ENCODE measurements at regions not wholly inside any gene's neighbourhood (a gene's known extent, or its start where the extent isn't known, plus 50 kb on each side); places are given as distances from the start of the nearest gene placed in this dataset.

DNA sequence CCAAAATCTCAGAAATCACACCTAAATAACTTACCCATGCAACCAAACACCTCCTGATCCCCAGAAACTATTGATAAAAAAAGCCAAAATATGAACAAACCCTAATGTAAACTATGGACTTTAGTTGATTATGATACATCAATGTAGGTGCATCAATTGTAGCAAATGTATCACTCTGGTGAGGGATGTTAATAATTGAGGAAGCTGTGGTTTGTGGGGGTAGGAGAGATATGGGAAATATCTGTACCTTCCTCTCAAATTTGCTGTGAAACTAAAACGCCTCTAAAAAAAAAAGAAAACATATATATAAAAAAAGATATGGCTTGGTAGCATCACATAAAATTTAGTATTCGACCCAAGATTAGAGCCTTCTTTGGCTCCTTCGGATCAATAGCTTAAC is 144.3 kb upstream of the CPEB2 start:
- Histone ChIP-seq H3K4me1 (ENCODE audit: control insufficient read depth in 2 of 3, insufficient read depth in 2 of 3, low read depth in 1 of 3, low read length in 3 of 3) (no peaks in the 10 kb centered on the region), H3K36me3 (ENCODE audit: control insufficient read depth in 2 of 3, insufficient read depth in 3 of 3, low read length in 3 of 3) (no peaks in the 10 kb centered on the region), H3K27ac (ENCODE audit: low read depth in 2 of 2, low read length in 2 of 2) (no peak overlapping the region), H3K9ac (ENCODE audit: low read length in 3 of 3) (no peak overlapping the region), H3K9me3 (ENCODE audit: control insufficient read depth in 2 of 3, insufficient read depth in 1 of 3, low read length in 3 of 3) (no peaks in the 10 kb centered on the region), H3K4me3 (ENCODE audit: low read length in 3 of 3) (no peak overlapping the region), H3K27me3 (ENCODE audit: control insufficient read depth, insufficient read depth, low read length) (no peaks in the 10 kb centered on the region)
- no peak for TF ChIP-seq CTCF (IDR thresholded peaks at IDR 0.05; ENCODE audit: borderline replicate concordance, extremely low read depth, insufficient read depth)
- FAIRE-seq: no peak
- no peak for DNase-seq
- intact Hi-C loops (cut with DNase I): no loop called here

GRCh38 chr4:14862891-14863290 is 139.4 kb upstream of the CPEB2 start:
- peak; percentile 26 to 74 (median 36) for DNase-seq
- no peaks in the 10 kb centered on the region for H3K36me3 ChIP-seq (ENCODE audit: control insufficient read depth in 2 of 3, insufficient read depth in 3 of 3, low read length in 3 of 3)
- H3K4me3 ChIP-seq (ENCODE audit: low read length in 3 of 3): no peak overlapping the region
- no peak overlapping the region for H3K27ac ChIP-seq (ENCODE audit: low read depth in 2 of 2, low read length in 2 of 2)
- no peak overlapping the region for H3K9ac ChIP-seq (ENCODE audit: low read length in 3 of 3)
- no peaks in the 10 kb centered on the region for H3K27me3 ChIP-seq (ENCODE audit: control insufficient read depth, insufficient read depth, low read length)
- no peaks in the 10 kb centered on the region for H3K9me3 ChIP-seq (ENCODE audit: control insufficient read depth in 2 of 3, insufficient read depth in 1 of 3, low read length in 3 of 3)
- no peak for FAIRE-seq
- intact Hi-C loops (cut with DNase I): no loop called here
- TF ChIP-seq CTCF (IDR thresholded peaks at IDR 0.05; ENCODE audit: borderline replicate concordance, extremely low read depth, insufficient read depth): no peak
- H3K4me1 ChIP-seq (ENCODE audit: control insufficient read depth in 2 of 3, insufficient read depth in 2 of 3, low read depth in 1 of 3, low read length in 3 of 3): no peaks in the 10 kb centered on the region

- Histone ChIP-seq H3K4me3 (ENCODE audit: low read length in 3 of 3) (no peak overlapping the region), H3K9ac (ENCODE audit: low read length in 3 of 3) (no peak overlapping the region), H3K4me1 (ENCODE audit: control insufficient read depth in 2 of 3, insufficient read depth in 2 of 3, low read depth in 1 of 3, low read length in 3 of 3) (no peaks in the 10 kb centered on the region), H3K36me3 (ENCODE audit: control insufficient read depth in 2 of 3, insufficient read depth in 3 of 3, low read length in 3 of 3) (no peaks in the 10 kb centered on the region), H3K9me3 (ENCODE audit: control insufficient read depth in 2 of 3, insufficient read depth in 1 of 3, low read length in 3 of 3) (no peaks in the 10 kb centered on the region), H3K27me3 (ENCODE audit: control insufficient read depth, insufficient read depth, low read length) (no peaks in the 10 kb centered on the region), H3K27ac (ENCODE audit: low read depth in 2 of 2, low read length in 2 of 2) (no peak overlapping the region)
- TF ChIP-seq CTCF (IDR thresholded peaks at IDR 0.05; ENCODE audit: borderline replicate concordance, extremely low read depth, insufficient read depth): no peak
- DNase-seq (no peak), FAIRE-seq (no peak)
- intact Hi-C loops (cut with DNase I): no loop called here
Measured at GRCh38 chr4:14863418-14864364, 138.6 kb upstream of the CPEB2 start.
